HG02981 (cell line): ENCODE measurements at regions not wholly inside any gene's neighbourhood (a gene's known extent, or its start where the extent isn't known, plus 50 kb on each side); places are given as distances from the start of the nearest gene placed in this dataset.
"Not testable (repeated sequence)": the region's sequence is repeated elsewhere in the genome, so short reads cannot be mapped to it uniquely, and the experiment has no call there.

Experiments
- ATAC-seq: cut with Tn5 transposase; IDR thresholded peaks from one replicate; pipeline ENCODE4 v1.9.1; 2021; ENCODE audit warnings: mild to moderate bottlenecking, moderate library complexity; ENCODE audit not compliant: unreplicated experiment

- ATAC-seq = no peak
Observed at GRCh38 chr3:177356113-177356512, 158.8 kb upstream of the TBL1XR1 start.

- ATAC-seq = no peak
Observed at GRCh38 chr3:177356952-177357351, 159.7 kb upstream of the TBL1XR1 start.

- ATAC-seq = peak; percentile 14
Observed at GRCh38 chr3:177357352-177358090, 160.2 kb upstream of the TBL1XR1 start.

GRCh38 chr3:177358091-177358976 is 161.1 kb upstream of the TBL1XR1 start:
- ATAC-seq = peak; percentile 48

GRCh38 chr3:177358977-177359592 is 161.8 kb upstream of the TBL1XR1 start:
- ATAC-seq = no peak

GRCh38 chr3:177359593-177360357 is 162.5 kb upstream of the TBL1XR1 start:
- peak; percentile 70 for ATAC-seq

GRCh38 chr3:177361081-177361938 is 164.0 kb upstream of the TBL1XR1 start:
- no peak for ATAC-seq

- ATAC-seq = no peak
Observed at GRCh38 chr3:177362626-177363025, 165.3 kb upstream of the TBL1XR1 start.

GRCh38 chr3:177364236-177364635 is 167.0 kb upstream of the TBL1XR1 start:
- no peak for ATAC-seq

- ATAC-seq = not testable (repeated sequence)
Observed at GRCh38 chr3:177365294-177365693, 168.0 kb upstream of the TBL1XR1 start.

- ATAC-seq = no peak
Observed at GRCh38 chr3:177367788-177368187, 170.5 kb upstream of the TBL1XR1 start.

GRCh38 chr3:177370246-177370822 is 173.1 kb upstream of the TBL1XR1 start:
- no peak for ATAC-seq

GRCh38 chr3:177371146-177371545 is 173.9 kb upstream of the TBL1XR1 start:
- ATAC-seq = no peak

- no peak for ATAC-seq
Observed at GRCh38 chr3:177371888-177372287, 174.6 kb upstream of the TBL1XR1 start.

- no peak for ATAC-seq
Observed at GRCh38 chr3:177374323-177374722, 177.0 kb upstream of the TBL1XR1 start.

- ATAC-seq = no peak
Observed at GRCh38 chr3:177375316-177375715, 178.0 kb upstream of the TBL1XR1 start.

- no peak for ATAC-seq
Observed at GRCh38 chr3:177377166-177377565, 179.9 kb upstream of the TBL1XR1 start.

- ATAC-seq = peak; percentile 59
Observed at GRCh38 chr3:177378168-177378567, 180.9 kb upstream of the TBL1XR1 start.

- no peak for ATAC-seq
Observed at GRCh38 chr3:177379045-177379444, 181.8 kb upstream of the TBL1XR1 start.

GRCh38 chr3:177381070-177381469 is 183.8 kb upstream of the TBL1XR1 start:
- no peak for ATAC-seq
